HG02759 (cell line): ENCODE measurements at regions not wholly inside any gene's neighbourhood (a gene's known extent, or its start where the extent isn't known, plus 50 kb on each side); places are given as distances from the start of the nearest gene placed in this dataset.

ENCODE experiments used
- ATAC-seq: cut with Tn5 transposase; IDR thresholded peaks from one replicate; pipeline ENCODE4 v1.9.1; 2021; ENCODE audit warnings: mild to moderate bottlenecking, moderate library complexity; ENCODE audit not compliant: unreplicated experiment

DNA sequence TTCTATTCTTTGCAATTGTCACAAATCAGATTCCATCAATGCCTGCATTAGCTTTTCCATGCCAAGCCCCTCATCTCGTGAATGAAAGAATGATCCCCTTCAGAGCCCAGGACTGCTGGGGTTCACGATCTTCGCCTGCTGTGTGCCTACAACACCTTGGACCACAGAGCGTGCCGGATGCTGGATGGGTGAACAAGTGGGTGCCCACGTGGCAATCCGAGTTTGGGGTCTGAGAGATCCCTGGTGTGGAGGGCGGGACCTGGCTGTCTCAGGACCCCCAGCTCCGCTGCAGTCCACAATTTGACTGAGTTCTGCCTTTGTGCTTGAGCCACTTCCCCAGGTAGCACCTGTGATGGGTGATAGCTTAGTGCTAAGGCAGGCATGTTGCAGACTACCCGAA lies 317.0 kb downstream of the GALR1 start:
- no peak for ATAC-seq

- ATAC-seq = no peak
Observed at GRCh38 chr18:77567205-77567604, 317.6 kb downstream of the GALR1 start.

DNA sequence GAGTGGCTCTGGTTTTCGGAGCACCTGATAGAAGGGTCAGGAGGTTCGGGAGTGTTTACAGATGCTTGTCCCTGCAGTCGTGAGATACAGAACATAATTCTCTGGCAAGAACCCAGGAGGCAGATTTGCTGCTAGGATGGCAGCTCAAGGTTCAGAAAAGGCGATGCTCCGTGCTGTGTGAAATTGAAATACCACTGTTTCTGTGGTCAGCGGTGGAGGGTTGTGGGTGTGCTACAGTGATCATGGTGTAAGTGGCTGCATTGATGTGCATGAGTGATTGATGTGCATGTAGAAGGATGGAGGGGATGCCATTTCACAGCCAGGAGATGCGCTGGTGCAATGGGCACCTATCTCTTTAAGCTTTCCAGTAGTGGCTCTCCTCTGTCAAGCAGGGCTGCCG lies 322.1 kb downstream of the GALR1 start:
- ATAC-seq = no peak

- no peak for ATAC-seq
Observed at GRCh38 chr18:77572537-77572936, 322.9 kb downstream of the GALR1 start.

- ATAC-seq = no peak
Observed at GRCh38 chr18:77573571-77573970, 323.9 kb downstream of the GALR1 start.

- no peak for ATAC-seq
Observed at GRCh38 chr18:77590943-77591515, 341.4 kb downstream of the GALR1 start.

- no peak for ATAC-seq
Observed at GRCh38 chr18:77597726-77598125, 348.1 kb downstream of the GALR1 start.

GRCh38 chr18:77600674-77601073 lies 351.0 kb downstream of the GALR1 start:
- ATAC-seq = no peak

DNA sequence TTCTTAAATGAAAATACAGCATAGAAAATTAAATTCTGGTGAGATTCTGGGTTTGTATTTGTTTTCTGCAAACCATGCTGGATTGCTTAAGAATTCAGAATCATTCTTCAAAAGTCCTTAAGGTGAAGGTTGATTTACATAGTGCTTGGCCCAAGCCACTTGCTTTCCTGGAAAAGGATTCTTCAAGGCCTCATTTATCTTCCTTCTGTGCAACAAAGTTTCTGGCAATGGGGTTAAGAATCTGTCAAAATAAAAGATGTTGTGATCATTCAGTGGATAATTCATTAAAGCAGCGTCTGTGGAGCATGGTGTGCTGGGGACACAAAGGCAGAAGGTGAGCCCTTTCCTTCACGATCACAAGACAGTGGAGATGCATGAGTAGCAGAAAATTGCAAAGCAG lies 351.9 kb downstream of the GALR1 start:
- ATAC-seq = no peak

- ATAC-seq = no peak
Observed at GRCh38 chr18:77607087-77607486, 357.4 kb downstream of the GALR1 start.

DNA sequence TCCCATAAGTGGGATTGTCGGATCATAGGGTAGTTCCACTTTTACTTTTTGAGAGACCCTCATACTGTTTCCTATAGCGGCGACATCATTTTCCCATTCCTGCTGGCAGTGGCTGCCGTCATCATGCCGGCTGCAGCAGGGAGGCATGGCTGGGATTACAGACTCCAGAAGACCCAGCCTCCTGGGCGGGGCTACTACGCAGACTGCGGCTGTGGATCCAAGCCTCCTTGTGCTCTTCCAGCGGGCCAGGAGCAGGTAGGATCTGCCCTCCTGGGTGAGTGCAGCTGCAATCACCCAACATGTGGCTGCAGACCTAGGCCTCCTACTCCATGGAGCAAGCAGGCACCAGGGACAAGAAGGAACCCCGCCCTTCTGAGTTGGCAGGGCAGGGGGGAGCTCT lies 359.2 kb downstream of the GALR1 start:
- ATAC-seq = no peak

DNA sequence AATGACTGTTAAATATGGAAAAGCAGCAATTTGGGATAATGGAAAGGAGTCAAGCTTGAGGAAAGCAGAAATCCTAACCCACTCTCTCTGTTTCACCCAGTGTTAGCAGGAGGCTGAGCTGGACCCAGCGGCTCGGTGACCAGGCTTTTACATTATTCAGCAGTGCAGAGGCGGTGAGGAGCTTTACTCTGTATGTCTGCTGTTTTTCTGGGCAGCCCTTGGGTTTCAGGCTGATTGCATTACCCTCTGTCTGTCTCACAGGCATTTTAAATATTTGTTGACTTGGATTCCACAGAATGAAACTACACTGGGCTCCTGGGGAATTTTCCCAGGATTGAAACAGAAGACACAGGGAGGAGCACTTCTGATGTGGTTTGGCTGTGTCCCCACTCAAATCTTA lies 368.0 kb downstream of the GALR1 start:
- no peak for ATAC-seq

DNA sequence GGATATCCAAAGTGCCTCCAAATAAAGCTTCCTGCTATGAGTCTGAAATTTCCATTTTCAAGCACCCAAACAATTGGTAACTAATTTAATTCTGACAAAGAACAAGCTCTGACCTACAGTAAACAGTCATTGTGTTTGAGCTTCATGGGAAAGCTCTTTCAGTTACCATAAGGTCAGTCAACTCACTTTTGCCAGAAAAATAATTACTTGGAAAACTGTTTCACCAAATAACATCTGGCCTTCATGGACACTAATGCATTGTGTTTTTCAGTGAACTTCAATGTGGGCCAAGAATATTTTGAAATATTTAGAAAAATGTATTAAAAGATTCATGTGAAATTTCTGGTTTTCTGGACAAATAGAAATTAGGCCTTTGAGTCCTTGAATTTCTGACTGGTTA lies 369.9 kb downstream of the GALR1 start:
- no peak for ATAC-seq

GRCh38 chr18:77622009-77622692 lies 372.5 kb downstream of the GALR1 start:
- ATAC-seq = no peak

DNA sequence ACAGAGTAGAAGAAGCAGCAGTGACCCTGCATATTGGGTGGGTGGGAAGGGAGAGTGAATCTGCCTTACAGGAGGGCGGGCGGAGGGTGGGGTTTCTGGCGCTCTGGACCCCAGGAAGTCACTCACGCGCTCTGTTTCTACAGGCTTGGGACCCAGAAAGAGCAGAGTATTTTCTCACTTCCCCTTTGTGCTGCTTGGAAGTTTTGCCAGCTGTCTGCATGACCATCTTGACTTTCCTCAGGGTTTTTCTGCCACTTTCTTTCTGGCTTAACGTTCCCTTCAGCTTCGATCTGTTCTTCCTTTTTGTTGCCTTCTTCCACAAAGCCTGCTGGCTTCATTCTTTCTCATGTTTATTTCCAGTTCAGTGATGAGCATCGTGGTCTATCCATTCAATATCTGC lies 383.1 kb downstream of the GALR1 start:
- ATAC-seq = peak; percentile 63

- ATAC-seq = no peak
Observed at GRCh38 chr18:77634494-77634893, 384.8 kb downstream of the GALR1 start.

DNA sequence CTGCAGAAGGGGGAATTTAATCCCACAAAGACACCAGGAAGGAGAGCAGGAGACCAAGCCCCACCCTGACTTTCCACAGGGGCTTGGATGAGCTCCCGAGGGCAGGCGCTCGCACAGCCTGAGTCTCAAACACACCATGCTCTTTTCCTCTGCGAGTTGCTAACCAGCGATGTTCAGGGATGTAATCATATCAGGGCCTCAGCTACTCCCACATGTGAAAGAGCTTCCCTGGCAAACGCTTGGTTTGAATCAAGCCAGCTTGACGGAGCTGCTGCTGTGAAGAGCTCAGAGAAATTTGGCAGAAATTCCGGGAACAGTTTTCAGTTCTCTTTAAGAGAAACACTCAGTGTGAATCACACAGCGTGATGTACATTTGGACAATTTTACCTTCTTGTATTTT lies 385.8 kb downstream of the GALR1 start:
- ATAC-seq = no peak

DNA sequence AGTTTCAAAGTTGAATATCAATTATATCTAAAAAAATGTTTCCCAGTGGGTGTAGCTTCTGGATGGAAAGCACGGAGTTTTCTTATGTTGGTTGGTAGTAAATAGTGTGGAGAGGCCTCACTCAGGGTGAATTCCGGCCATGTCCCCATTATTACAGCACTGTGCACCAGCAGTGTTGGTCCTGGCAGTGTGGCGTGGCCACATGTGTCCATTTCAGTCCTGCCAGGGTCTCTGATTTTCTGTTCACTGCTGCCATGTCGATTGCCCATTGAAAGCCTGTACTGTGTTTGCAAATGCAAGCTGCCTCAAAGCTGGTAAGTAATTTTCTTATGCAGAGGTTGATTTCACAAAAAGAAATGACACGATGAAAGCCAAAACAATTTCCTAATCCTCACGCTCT lies 386.2 kb downstream of the GALR1 start:
- ATAC-seq = no peak

- no peak for ATAC-seq
Observed at GRCh38 chr18:77645170-77645872, 395.7 kb downstream of the GALR1 start.

- ATAC-seq = no peak
Observed at GRCh38 chr18:77647472-77647871, 397.8 kb downstream of the GALR1 start.

DNA sequence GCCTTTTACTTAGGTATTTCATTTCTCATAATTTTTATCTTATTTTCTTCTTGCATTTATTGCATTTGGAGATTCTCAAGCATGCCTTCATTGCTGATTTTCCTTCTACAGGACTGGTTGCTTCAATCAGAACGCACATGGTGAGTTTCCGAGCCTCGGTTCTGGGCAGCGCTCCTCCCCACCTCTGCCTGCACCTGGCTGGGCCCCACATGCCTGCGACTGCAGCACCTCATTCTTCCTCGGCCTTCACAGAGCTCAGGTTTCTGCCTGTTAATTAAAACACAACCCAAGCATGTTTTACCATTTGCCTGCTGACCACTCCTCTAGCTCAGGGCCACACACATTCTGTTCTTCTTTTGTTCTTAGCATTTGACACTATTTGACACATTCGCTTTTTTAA lies 398.8 kb downstream of the GALR1 start:
- no peak for ATAC-seq

DNA sequence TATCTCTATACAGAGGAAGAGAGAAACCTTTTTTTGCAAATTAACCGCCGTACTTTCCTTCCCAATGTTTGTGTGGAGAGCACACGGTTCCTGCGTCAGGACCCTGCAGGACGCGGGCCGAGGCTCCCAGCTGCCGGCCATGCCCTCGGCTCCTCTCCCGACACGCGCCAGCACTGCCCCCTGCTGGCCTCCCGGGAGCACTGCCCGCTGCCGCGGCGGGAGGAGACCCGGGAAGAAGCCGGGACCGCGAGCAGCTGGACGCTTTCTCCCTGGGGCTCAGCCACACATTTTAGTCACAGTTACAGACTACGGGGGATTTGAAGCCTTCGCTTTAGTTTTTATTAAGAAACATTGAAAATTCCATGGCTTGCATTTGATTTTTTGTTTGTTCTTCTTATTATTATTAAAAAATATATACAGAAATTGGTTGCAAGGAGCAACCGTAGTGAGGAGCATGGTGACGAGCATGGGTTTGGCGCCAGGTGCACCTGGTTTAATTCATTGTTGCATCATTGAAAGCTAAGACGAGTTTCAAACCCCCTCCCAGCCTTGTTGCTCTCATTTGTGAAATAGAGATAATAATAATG lies 401.2 kb downstream of the GALR1 start:
- peak; percentile 91 for ATAC-seq
